ENCODE measurements at regions not wholly inside any gene's neighbourhood (a gene's known extent, or its start where the extent isn't known, plus 50 kb on each side); places are given as distances from the start of the nearest gene placed in this dataset.
A peak's percentile ranks its signal among the peaks of the same experiment; 100 is the strongest.

DNA sequence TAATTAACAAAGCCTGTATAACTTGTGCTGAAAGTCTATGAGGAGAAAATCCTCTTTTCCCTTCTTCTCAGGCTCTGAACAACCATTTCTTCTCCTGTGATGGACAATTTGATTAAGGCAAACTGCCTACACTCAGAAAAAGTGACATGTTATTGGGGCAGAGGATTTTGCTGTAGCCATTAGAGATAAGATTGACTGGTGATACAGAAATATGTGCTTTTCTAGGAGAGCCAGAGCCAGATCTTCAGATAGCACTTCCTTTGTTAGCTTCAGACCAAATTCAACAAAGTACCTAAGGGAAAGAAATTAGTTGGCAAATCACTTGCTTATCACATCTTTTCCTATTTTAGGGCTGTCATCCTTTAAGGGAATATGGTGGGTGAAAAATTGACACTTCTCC is 259.9 kb downstream of the ARPP21 start:
- Histone ChIP-seq H3K4me2 (no peak overlapping the region), H4K20me1 (ENCODE audit: insufficient read depth) (no peaks in the 10 kb centered on the region), H3K79me2 (ENCODE audit: insufficient read depth, low read depth) (no peaks in the 10 kb centered on the region), H3K36me3 (ENCODE audit: insufficient read depth) (no peaks in the 10 kb centered on the region), H3K9ac (no peak overlapping the region), H3K27ac (no peak overlapping the region), H3K4me1 (ENCODE audit: low read depth, poor library complexity, severe bottlenecking) (no peaks in the 10 kb centered on the region), H3K27me3 (ENCODE audit: insufficient read depth, low read depth) (no peaks in the 10 kb centered on the region), H2AFZ (ENCODE audit: low read depth) (no peak overlapping the region), H3K4me3 (IDR thresholded peaks at IDR 0.05; ENCODE audit: insufficient read depth, low read depth, low read length) (no peak overlapping the region)
- TF ChIP-seq, protein P1, sequence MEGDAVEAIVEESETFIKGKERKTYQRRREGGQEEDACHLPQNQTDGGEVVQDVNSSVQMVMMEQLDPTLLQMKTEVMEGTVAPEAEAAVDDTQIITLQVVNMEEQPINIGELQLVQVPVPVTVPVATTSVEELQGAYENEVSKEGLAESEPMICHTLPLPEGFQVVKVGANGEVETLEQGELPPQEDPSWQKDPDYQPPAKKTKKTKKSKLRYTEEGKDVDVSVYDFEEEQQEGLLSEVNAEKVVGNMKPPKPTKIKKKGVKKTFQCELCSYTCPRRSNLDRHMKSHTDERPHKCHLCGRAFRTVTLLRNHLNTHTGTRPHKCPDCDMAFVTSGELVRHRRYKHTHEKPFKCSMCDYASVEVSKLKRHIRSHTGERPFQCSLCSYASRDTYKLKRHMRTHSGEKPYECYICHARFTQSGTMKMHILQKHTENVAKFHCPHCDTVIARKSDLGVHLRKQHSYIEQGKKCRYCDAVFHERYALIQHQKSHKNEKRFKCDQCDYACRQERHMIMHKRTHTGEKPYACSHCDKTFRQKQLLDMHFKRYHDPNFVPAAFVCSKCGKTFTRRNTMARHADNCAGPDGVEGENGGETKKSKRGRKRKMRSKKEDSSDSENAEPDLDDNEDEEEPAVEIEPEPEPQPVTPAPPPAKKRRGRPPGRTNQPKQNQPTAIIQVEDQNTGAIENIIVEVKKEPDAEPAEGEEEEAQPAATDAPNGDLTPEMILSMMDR (conservative IDR thresholded peaks at IDR 0.05; ENCODE audit: low read depth, low read length) = no peak

DNA sequence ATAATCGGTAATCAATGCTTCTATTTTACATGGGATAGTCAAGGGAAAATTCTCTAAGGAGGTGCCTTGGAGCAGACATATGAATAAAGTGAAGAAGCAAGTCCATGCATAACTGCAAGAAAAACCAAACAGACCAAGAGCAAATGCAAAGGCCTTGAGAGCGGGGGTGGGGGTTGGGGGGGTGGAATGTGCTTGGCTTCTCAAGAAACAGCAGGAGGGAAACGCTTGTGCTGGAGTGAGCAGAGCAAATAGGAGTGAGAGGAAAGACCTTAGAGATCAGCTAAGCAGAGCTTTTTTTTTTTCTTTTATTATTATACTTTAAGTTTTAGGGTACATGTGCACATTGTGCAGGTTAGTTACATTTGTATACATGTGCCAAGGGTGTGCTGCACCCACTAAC is 260.8 kb downstream of the ARPP21 start:
- Histone ChIP-seq H3K27me3 (ENCODE audit: insufficient read depth, low read depth) (no peaks in the 10 kb centered on the region), H2AFZ (ENCODE audit: low read depth) (no peak overlapping the region), H3K36me3 (ENCODE audit: insufficient read depth) (no peaks in the 10 kb centered on the region), H3K9ac (no peak overlapping the region), H3K27ac (no peak overlapping the region), H3K79me2 (ENCODE audit: insufficient read depth, low read depth) (no peaks in the 10 kb centered on the region), H4K20me1 (ENCODE audit: insufficient read depth) (no peaks in the 10 kb centered on the region), H3K4me1 (ENCODE audit: low read depth, poor library complexity, severe bottlenecking) (no peaks in the 10 kb centered on the region), H3K4me3 (IDR thresholded peaks at IDR 0.05; ENCODE audit: insufficient read depth, low read depth, low read length) (no peak overlapping the region), H3K4me2 (no peak overlapping the region)
- TF ChIP-seq, protein P1 (conservative IDR thresholded peaks at IDR 0.05; ENCODE audit: low read depth, low read length) = no peak

DNA sequence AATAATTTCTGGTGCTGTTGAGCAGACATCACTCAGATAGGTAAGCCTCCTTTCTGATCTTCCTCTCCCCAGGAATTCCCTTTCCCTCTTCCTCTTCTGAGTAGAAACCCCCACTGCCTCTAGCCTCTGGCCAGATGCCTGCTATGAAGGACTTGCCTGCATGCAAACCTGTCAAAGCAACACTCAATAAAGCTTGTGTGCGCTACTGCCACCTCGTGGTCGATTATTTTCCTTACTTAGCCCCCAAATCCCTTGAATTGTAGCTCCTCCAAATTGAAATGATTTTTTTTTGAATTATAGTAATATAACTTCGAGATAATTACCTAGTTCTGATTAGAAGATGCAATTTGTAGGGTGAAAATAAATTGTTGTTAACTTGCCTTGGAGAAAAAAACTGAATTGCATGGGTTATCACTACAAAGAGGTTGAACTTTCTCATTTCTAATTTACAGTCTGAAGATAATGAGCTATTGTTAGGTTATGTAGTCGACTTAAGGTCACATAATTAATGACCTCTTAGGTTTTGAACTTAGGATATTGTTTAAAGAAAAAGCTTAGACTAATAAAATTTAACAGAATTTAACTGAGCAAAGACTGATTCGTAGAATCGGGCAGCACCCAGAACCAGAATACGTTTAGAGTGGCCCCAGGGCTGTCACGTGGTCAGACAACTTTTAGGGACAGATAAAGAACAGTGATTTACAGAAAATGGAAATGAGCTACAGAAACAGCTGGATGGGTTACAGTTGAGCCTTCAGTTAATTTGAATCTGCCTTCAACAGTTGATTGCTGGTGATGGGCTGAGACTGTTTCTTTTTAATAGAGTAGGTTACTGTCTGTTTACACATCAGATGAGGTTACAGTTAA is 269.3 kb downstream of the ARPP21 start:
- Histone ChIP-seq H2AFZ (ENCODE audit: low read depth) (no peak overlapping the region), H3K27ac (no peak overlapping the region), H3K36me3 (ENCODE audit: insufficient read depth) (no peaks in the 10 kb centered on the region), H3K4me3 (IDR thresholded peaks at IDR 0.05; ENCODE audit: insufficient read depth, low read depth, low read length) (no peak overlapping the region), H3K9ac (no peak overlapping the region), H3K27me3 (ENCODE audit: insufficient read depth, low read depth) (no peaks in the 10 kb centered on the region), H4K20me1 (ENCODE audit: insufficient read depth) (no peaks in the 10 kb centered on the region), H3K4me2 (no peak overlapping the region), H3K4me1 (ENCODE audit: low read depth, poor library complexity, severe bottlenecking) (no peaks in the 10 kb centered on the region), H3K79me2 (ENCODE audit: insufficient read depth, low read depth) (no peaks in the 10 kb centered on the region)
- TF ChIP-seq, protein P1 (conservative IDR thresholded peaks at IDR 0.05; ENCODE audit: low read depth, low read length) = peak; percentile 78

DNA sequence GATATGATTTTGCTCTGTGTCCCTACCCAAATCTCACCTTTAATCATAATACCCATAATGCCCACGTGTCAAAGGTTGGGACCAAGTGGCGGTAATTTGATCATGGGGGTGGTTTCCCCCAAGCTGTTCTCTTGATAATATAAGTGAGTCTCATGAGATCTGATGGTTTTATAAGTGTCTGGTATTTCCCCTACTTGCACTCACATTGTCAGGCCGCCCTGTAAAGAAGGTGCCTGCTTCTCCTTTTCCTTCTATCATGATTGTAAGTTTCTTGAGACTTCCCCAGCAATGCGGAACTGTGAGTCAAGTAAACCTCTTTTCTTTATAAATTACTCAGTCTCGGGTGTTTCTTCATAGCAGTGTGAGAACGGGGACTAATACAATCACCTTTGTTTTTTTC is 279.8 kb downstream of the ARPP21 start:
- Histone ChIP-seq H3K79me2 (ENCODE audit: insufficient read depth, low read depth) (no peaks in the 10 kb centered on the region), H3K36me3 (ENCODE audit: insufficient read depth) (no peaks in the 10 kb centered on the region), H2AFZ (ENCODE audit: low read depth) (no peak overlapping the region), H3K4me3 (IDR thresholded peaks at IDR 0.05; ENCODE audit: insufficient read depth, low read depth, low read length) (no peak overlapping the region), H3K9ac (no peak overlapping the region), H3K27me3 (ENCODE audit: insufficient read depth, low read depth) (no peaks in the 10 kb centered on the region), H3K4me2 (no peak overlapping the region), H4K20me1 (ENCODE audit: insufficient read depth) (no peaks in the 10 kb centered on the region), H3K4me1 (ENCODE audit: low read depth, poor library complexity, severe bottlenecking) (no peaks in the 10 kb centered on the region), H3K27ac (no peak overlapping the region)
- TF ChIP-seq, protein P1 (conservative IDR thresholded peaks at IDR 0.05; ENCODE audit: low read depth, low read length) = no peak
